GM21515 (cell line): ENCODE measurements at regions not wholly inside any gene's neighbourhood (a gene's known extent, or its start where the extent isn't known, plus 50 kb on each side); places are given as distances from the start of the nearest gene placed in this dataset.

ENCODE experiments used
- ATAC-seq: cut with Tn5 transposase; IDR thresholded peaks from one replicate; pipeline ENCODE4 v1.9.1; 2021; ENCODE audit not compliant: unreplicated experiment

GRCh38 chr6:71395731-71396409, 107.3 kb downstream of the OGFRL1 start:
- ATAC-seq: no peak

GRCh38 chr6:71396410-71396801, 107.8 kb downstream of the OGFRL1 start:
- ATAC-seq: peak; percentile 66

- no peak for ATAC-seq
Observed at GRCh38 chr6:71399279-71399678, 110.7 kb downstream of the OGFRL1 start.

GRCh38 chr6:71400852-71401251, 112.2 kb downstream of the OGFRL1 start:
- no peak for ATAC-seq

GRCh38 chr6:71402096-71402495, 113.5 kb downstream of the OGFRL1 start:
- no peak for ATAC-seq

- ATAC-seq: no peak
Observed at GRCh38 chr6:71403422-71404134, 115.0 kb downstream of the OGFRL1 start.

GRCh38 chr6:71404145-71404966, 115.7 kb downstream of the OGFRL1 start:
- no peak for ATAC-seq

GRCh38 chr6:71404967-71405278, 116.3 kb downstream of the OGFRL1 start:
- ATAC-seq: no peak

GRCh38 chr6:71405416-71405815, 116.8 kb downstream of the OGFRL1 start:
- ATAC-seq: no peak

- ATAC-seq: no peak
Observed at GRCh38 chr6:71406865-71407860, 118.6 kb downstream of the OGFRL1 start.

GRCh38 chr6:71408787-71409723, 120.4 kb downstream of the OGFRL1 start:
- ATAC-seq: no peak

- no peak for ATAC-seq
Observed at GRCh38 chr6:71410164-71410566, 121.6 kb downstream of the OGFRL1 start.

GRCh38 chr6:71410681-71411080, 122.1 kb downstream of the OGFRL1 start:
- ATAC-seq: no peak

- no peak for ATAC-seq
Observed at GRCh38 chr6:71411882-71412281, 123.3 kb downstream of the OGFRL1 start.

GRCh38 chr6:71412559-71413140, 124.0 kb downstream of the OGFRL1 start:
- no peak for ATAC-seq

GRCh38 chr6:71414486-71414885, 125.9 kb downstream of the OGFRL1 start:
- no peak for ATAC-seq

- ATAC-seq: no peak
Observed at GRCh38 chr6:71419217-71420094, 130.8 kb downstream of the OGFRL1 start.

GRCh38 chr6:71420095-71420692, 131.6 kb downstream of the OGFRL1 start:
- no peak for ATAC-seq
